ENCODE measurements at regions not wholly inside any gene's neighbourhood (a gene's known extent, or its start where the extent isn't known, plus 50 kb on each side); places are given as distances from the start of the nearest gene placed in this dataset.
"Not testable (repeated sequence)": the region's sequence is repeated elsewhere in the genome, so short reads cannot be mapped to it uniquely, and the experiment has no call there.

GRCh38 chrX:65971151-65971550, 68.7 kb downstream of the VSIG4 start:
- DNase-seq, result no peak

- DNase-seq, result not testable (repeated sequence)
These were observed 72.7 kb downstream of the VSIG4 start for GRCh38 chrX:65967159-65967558.

GRCh38 chrX:65961714-65962113, 78.2 kb downstream of the VSIG4 start:
- no peak for DNase-seq

- DNase-seq, result no peak
These were observed 91.8 kb downstream of the VSIG4 start for GRCh38 chrX:65948103-65948502.

GRCh38 chrX:65941775-65942174, 98.1 kb downstream of the VSIG4 start:
- DNase-seq, result no peak

GRCh38 chrX:65933085-65933589, 106.7 kb downstream of the VSIG4 start:
- no peak for DNase-seq

GRCh38 chrX:65932173-65933084, 107.5 kb downstream of the VSIG4 start:
- DNase-seq, result peak; percentile 12 to 33

GRCh38 chrX:65928522-65928921, 111.4 kb downstream of the VSIG4 start:
- DNase-seq, result no peak

- DNase-seq, result not testable (repeated sequence)
These were observed 112.5 kb downstream of the VSIG4 start for GRCh38 chrX:65927386-65927785.

GRCh38 chrX:65926095-65927019, 113.5 kb downstream of the VSIG4 start:
- DNase-seq, result peak; percentile 21 to 35

- no peak for DNase-seq
These were observed 114.3 kb downstream of the VSIG4 start for GRCh38 chrX:65925592-65925991.

- no peak for DNase-seq
These were observed 114.9 kb downstream of the VSIG4 start for GRCh38 chrX:65925005-65925404.

- DNase-seq, result no peak
These were observed 118.5 kb downstream of the VSIG4 start for GRCh38 chrX:65921363-65921762.

- DNase-seq, result no peak
These were observed 119.3 kb downstream of the VSIG4 start for GRCh38 chrX:65920620-65921019.

- no peak for DNase-seq
These were observed 129.0 kb downstream of the VSIG4 start for GRCh38 chrX:65910899-65911298.

GRCh38 chrX:65903750-65904149, 136.1 kb downstream of the VSIG4 start:
- DNase-seq, result no peak

GRCh38 chrX:65902011-65902410, 137.9 kb downstream of the VSIG4 start:
- no peak for DNase-seq

- DNase-seq, result no peak
These were observed 138.7 kb downstream of the VSIG4 start for GRCh38 chrX:65900850-65901844.

- no peak for DNase-seq
These were observed 145.7 kb downstream of the VSIG4 start for GRCh38 chrX:65894133-65894532.

GRCh38 chrX:65891817-65892216, 148.1 kb downstream of the VSIG4 start:
- DNase-seq, result not testable (repeated sequence)

GRCh38 chrX:65888150-65888549, 151.7 kb downstream of the VSIG4 start:
- not testable (repeated sequence) for DNase-seq

- DNase-seq, result no peak
These were observed 156.3 kb downstream of the VSIG4 start for GRCh38 chrX:65883556-65883955.
